GM12878 (cell line): ENCODE measurements at regions not wholly inside any gene's neighbourhood (a gene's known extent, or its start where the extent isn't known, plus 50 kb on each side); places are given as distances from the start of the nearest gene placed in this dataset.

Experiments used
- ATAC-seq: fragments of 200-7000 bp; cut with Tn5 transposase; 3 replicates; pipeline ENCODE4 v1.9.1; 2020; ENCODE audit warnings: mild to moderate bottlenecking, moderate library complexity
- BruUV-seq: library from RNA; stranded (reverse); fragments of 400-500 nt; replicated peaks from 2 replicates; lab custom pipeline; 2021; lab: Mats Ljungman, UMichigan
- CTCF ChIA-PET: fragments of 300-600 bp; sonication (Branson Sonifier 250); formaldehyde crosslinking; extraction: SDS; loops from one replicate; lab custom pipeline; 2021; ENCODE audit warnings: inconsistent platforms; lab: Yijun Ruan, JAX
- POLR2A ChIA-PET: fragments of 350-600 bp; formaldehyde crosslinking; extraction: SDS; loops from one replicate; lab custom pipeline; 2021; ENCODE audit warnings: inconsistent platforms; lab: Charles Lee
- RAD21 ChIA-PET: fragments of 300-600 bp; sonication (Branson Sonifier 250); formaldehyde crosslinking; loops from one replicate; lab custom pipeline; 2023; ENCODE audit warnings: antibody characterized with exemption; ENCODE audit not compliant: unreplicated experiment; lab: Charles Lee
- SMC1A ChIA-PET: fragments of 300-600 bp; sonication (Branson Sonifier 250); formaldehyde crosslinking; loops from one replicate; lab custom pipeline; 2023; ENCODE audit not compliant: unreplicated experiment, uncharacterized antibody; lab: Charles Lee
- DNase-seq: peaks from one replicate; pipeline ENCODE4 v3.0.0-alpha.2; 2011; ENCODE audit warnings: low read depth, low spot score
- FAIRE-seq: peaks from 3 replicates; lab custom pipeline; 2011; peaks lifted over from hg19 to GRCh38; lab: Jason Lieb, UNC
- H2AFZ ChIP-seq: 2 replicates; pipeline ENCODE4 v1.6.0; 2011; ENCODE audit warnings: low read depth, low read length, control low read depth; ENCODE audit not compliant: control insufficient read depth
- H3K27ac ChIP-seq: 2 replicates; pipeline ENCODE4 v1.5.1; 2011; ENCODE audit warnings: control low read depth; ENCODE audit not compliant: control insufficient read depth, insufficient read depth
- H3K27me3 ChIP-seq, 2 experiments: replicated peaks in 1 of 2; 2 replicates each; pipeline versions ENCODE4 v1.6.0 to v1.6.1; 2011; ENCODE audit warnings: low read length in 1 of 2; ENCODE audit not compliant: control insufficient read depth in 2 of 2, insufficient read depth in 2 of 2
- H3K36me3 ChIP-seq, 2 experiments: 2 replicates each; pipeline ENCODE4 v1.5.1; 2011; ENCODE audit warnings: low read length in 1 of 2; ENCODE audit not compliant: control insufficient read depth in 2 of 2, insufficient read depth in 2 of 2
- H3K4me1 ChIP-seq: 2 replicates; pipeline ENCODE4 v1.6.1; 2011; ENCODE audit warnings: mild to moderate bottlenecking, low read length, moderate library complexity, mixed read lengths; ENCODE audit not compliant: control insufficient read depth, insufficient read depth
- H3K4me2 ChIP-seq: 2 replicates; pipeline ENCODE4 v1.6.0; 2011; ENCODE audit warnings: control low read depth; ENCODE audit not compliant: control insufficient read depth, insufficient read depth
- H3K4me3 ChIP-seq: fragments of 200-600 bp; sonication (generic); 2 replicates; pipeline ENCODE4 v1.5.1; 2016
- H3K79me2 ChIP-seq: 2 replicates; pipeline ENCODE4 v1.6.0; 2011; ENCODE audit warnings: low read length; ENCODE audit not compliant: control insufficient read depth, insufficient read depth
- H3K9ac ChIP-seq: 2 replicates; pipeline ENCODE4 v1.8.0; 2011; ENCODE audit warnings: low read length, control low read depth, mixed read lengths; ENCODE audit not compliant: control insufficient read depth, insufficient read depth
- H3K9me3 ChIP-seq: replicated peaks from 3 replicates; pipeline ENCODE4 v1.5.1; 2011; ENCODE audit warnings: mild to moderate bottlenecking, low read length; ENCODE audit not compliant: control insufficient read depth, insufficient read depth
- H4K20me1 ChIP-seq: 2 replicates; pipeline ENCODE4 v1.6.0; 2011; ENCODE audit not compliant: control insufficient read depth, insufficient read depth
- CHD4 ChIP-seq: fragments of 200-600 bp; sonication (generic); IDR thresholded peaks from 2 replicates; pipeline ENCODE4 v1.6.1; 2016; ENCODE audit warnings: mild to moderate bottlenecking
- FOXM1 ChIP-seq: IDR thresholded peaks from 2 replicates; pipeline ENCODE4 v1.6.1; 2012; ENCODE audit warnings: low read depth, mild to moderate bottlenecking, inconsistent platforms, low read length, moderate library complexity
- HDAC6 ChIP-seq: fragments of 200-600 bp; sonication (generic); IDR thresholded peaks from one replicate; pipeline ENCODE4 v1.8.0; 2017; ENCODE audit warnings: antibody characterized with exemption; ENCODE audit not compliant: unreplicated experiment
- KAT2A ChIP-seq: conservative IDR thresholded peaks from 2 replicates; pipeline ENCODE4 v1.6.1; 2011; ENCODE audit warnings: low read depth, low read length; ENCODE audit not compliant: control insufficient read depth
- KLF5 ChIP-seq: fragments of 450-650 bp; IDR thresholded peaks from 2 replicates; pipeline ENCODE4 v1.6.1; 2014; ENCODE audit warnings: mild to moderate bottlenecking; ENCODE audit not compliant: partially characterized antibody
- MEF2B ChIP-seq: fragments of 450-650 bp; IDR thresholded peaks from 2 replicates; pipeline ENCODE4 v1.6.1; 2018; ENCODE audit warnings: mild to moderate bottlenecking, moderate library complexity; ENCODE audit not compliant: partially characterized antibody, poor library complexity, severe bottlenecking
- NFYB ChIP-seq: IDR thresholded peaks from 2 replicates; pipeline ENCODE4 v1.6.1; 2011; ENCODE audit warnings: low read depth, mild to moderate bottlenecking, low read length, improper control_type of control experiment, moderate library complexity; ENCODE audit not compliant: insufficient read depth
- NR2F1 ChIP-seq: fragments of 450-650 bp; conservative IDR thresholded peaks from 2 replicates; pipeline ENCODE4 v1.6.1; 2017; ENCODE audit warnings: mild to moderate bottlenecking
- PAX5 ChIP-seq: IDR thresholded peaks from 2 replicates; pipeline ENCODE4 v1.6.1; 2011; ENCODE audit warnings: low read depth, low read length, borderline replicate concordance
- RB1 ChIP-seq: fragments of 450-650 bp; formaldehyde crosslinking; IDR thresholded peaks from 2 replicates; pipeline ENCODE4 v1.6.1; 2017; ENCODE audit warnings: mild to moderate bottlenecking, borderline replicate concordance
- SIN3A ChIP-seq: IDR thresholded peaks from 2 replicates; pipeline ENCODE4 v1.6.1; 2012; ENCODE audit warnings: low read depth, low read length, improper control_type of control experiment
- SUZ12 ChIP-seq: fragments of 200-600 bp; sonication (generic); IDR thresholded peaks from one replicate; pipeline ENCODE4 v1.6.1; 2018; ENCODE audit warnings: antibody characterized with exemption, mild to moderate bottlenecking; ENCODE audit not compliant: unreplicated experiment
- TCF7 ChIP-seq: IDR thresholded peaks from 2 replicates; pipeline ENCODE4 v1.6.1; 2014; ENCODE audit warnings: antibody characterized with exemption, borderline replicate concordance
- YBX1 ChIP-seq: fragments of 450-650 bp; IDR thresholded peaks from 2 replicates; pipeline ENCODE4 v1.6.1; 2016; ENCODE audit warnings: antibody characterized with exemption
- in situ Hi-C: fragments of 300-500 bp; cut with MboI; formaldehyde crosslinking; loops from 9 replicates; pipeline ENCODE4 v1.14.3; 2018; ENCODE audit warnings: mixed read lengths
- intact Hi-C: fragments of 100-400 bp; cut with micrococcal nuclease; formaldehyde crosslinking; loops from one replicate; pipeline ENCODE4 v1.14.2; 2022; ENCODE audit not compliant: unreplicated experiment
- TF ChIP-seq, protein P1 (sequence below): IDR thresholded peaks from 2 replicates; pipeline ENCODE4 v1.6.1; 2012; ENCODE audit warnings: low read length, inconsistent platforms
- TF ChIP-seq, protein P2 (sequence below): fragments of 450-650 bp; IDR thresholded peaks from 2 replicates; pipeline ENCODE4 v1.6.1; 2018; ENCODE audit warnings: mild to moderate bottlenecking, low read depth, moderate library complexity; ENCODE audit not compliant: partially characterized antibody

DNA sequence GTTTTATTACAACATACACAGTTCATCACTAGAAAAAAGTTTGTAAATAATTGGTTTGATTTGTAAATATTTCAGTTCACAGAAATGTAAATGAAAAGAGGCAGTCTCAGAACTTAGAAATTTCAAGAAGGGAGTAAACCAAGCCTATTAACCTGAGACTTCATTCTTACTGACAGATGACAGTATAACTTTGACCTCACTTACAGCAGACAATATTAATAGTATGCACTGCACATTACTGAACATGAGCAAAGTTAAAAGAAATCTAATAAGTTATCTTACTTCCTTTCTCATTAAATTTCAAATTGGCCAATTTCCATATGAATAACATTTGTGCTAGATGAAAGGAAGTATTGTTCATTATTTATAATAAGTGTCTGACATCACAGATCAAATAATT, 235.8 kb downstream of the SLC6A15 start:
- FAIRE-seq = no peak
- no peak for TF ChIP-seq CHD4
- no peak for TF ChIP-seq RB1
- no peak for TF ChIP-seq SIN3A
- TF ChIP-seq YBX1 = no peak
- no peak for TF ChIP-seq KLF5
- TF ChIP-seq FOXM1 = no peak
- TF ChIP-seq, protein P1, sequence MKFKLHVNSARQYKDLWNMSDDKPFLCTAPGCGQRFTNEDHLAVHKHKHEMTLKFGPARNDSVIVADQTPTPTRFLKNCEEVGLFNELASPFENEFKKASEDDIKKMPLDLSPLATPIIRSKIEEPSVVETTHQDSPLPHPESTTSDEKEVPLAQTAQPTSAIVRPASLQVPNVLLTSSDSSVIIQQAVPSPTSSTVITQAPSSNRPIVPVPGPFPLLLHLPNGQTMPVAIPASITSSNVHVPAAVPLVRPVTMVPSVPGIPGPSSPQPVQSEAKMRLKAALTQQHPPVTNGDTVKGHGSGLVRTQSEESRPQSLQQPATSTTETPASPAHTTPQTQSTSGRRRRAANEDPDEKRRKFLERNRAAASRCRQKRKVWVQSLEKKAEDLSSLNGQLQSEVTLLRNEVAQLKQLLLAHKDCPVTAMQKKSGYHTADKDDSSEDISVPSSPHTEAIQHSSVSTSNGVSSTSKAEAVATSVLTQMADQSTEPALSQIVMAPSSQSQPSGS = no peak
- TF ChIP-seq MEF2B = no peak
- TF ChIP-seq PAX5 = no peak
- TF ChIP-seq NFYB = no peak
- no peak for TF ChIP-seq KAT2A
- TF ChIP-seq NR2F1 = no peak
- no peak for TF ChIP-seq SUZ12
- TF ChIP-seq HDAC6 = no peak
- no peak for TF ChIP-seq TCF7
- TF ChIP-seq, protein P2, sequence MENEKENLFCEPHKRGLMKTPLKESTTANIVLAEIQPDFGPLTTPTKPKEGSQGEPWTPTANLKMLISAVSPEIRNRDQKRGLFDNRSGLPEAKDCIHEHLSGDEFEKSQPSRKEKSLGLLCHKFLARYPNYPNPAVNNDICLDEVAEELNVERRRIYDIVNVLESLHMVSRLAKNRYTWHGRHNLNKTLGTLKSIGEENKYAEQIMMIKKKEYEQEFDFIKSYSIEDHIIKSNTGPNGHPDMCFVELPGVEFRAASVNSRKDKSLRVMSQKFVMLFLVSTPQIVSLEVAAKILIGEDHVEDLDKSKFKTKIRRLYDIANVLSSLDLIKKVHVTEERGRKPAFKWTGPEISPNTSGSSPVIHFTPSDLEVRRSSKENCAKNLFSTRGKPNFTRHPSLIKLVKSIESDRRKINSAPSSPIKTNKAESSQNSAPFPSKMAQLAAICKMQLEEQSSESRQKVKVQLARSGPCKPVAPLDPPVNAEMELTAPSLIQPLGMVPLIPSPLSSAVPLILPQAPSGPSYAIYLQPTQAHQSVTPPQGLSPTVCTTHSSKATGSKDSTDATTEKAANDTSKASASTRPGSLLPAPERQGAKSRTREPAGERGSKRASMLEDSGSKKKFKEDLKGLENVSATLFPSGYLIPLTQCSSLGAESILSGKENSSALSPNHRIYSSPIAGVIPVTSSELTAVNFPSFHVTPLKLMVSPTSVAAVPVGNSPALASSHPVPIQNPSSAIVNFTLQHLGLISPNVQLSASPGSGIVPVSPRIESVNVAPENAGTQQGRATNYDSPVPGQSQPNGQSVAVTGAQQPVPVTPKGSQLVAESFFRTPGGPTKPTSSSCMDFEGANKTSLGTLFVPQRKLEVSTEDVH = no peak
- TF ChIP-seq, all 136 proteins: peak for 0
- intact Hi-C loops = no loop called here
- H3K27ac ChIP-seq = no peak overlapping the region
- no peak overlapping the region for H3K9ac ChIP-seq
- H3K36me3 ChIP-seq = no peaks in the 10 kb centered on the region
- H2AFZ ChIP-seq = no peak overlapping the region
- no peaks in the 10 kb centered on the region for H3K79me2 ChIP-seq
- H3K9me3 ChIP-seq = no peaks in the 10 kb centered on the region
- ATAC-seq (no peak), DNase-seq (no peak)
- CTCF ChIA-PET = no interaction called here
- no peak overlapping the region for H3K4me2 ChIP-seq
- no peaks in the 10 kb centered on the region for H3K4me1 ChIP-seq
- RAD21 ChIA-PET = no interaction called here
- POLR2A ChIA-PET = interaction anchor here (0.6 kb wide), 1 partner anchor 59 kb away, joined by 4 read pairs; no protein-coding TSS in a partner anchor
- no peak overlapping the region for H3K4me3 ChIP-seq
- SMC1A ChIA-PET = interaction anchor here (0.9 kb wide), 1 partner anchor 8 kb away, joined by 3 read pairs; no protein-coding TSS in a partner anchor
- H3K27me3 ChIP-seq = no peaks in the 10 kb centered on the region
- in situ Hi-C loops = no loop called here
- no TSS peak for BruUV-seq
- H4K20me1 ChIP-seq = no peaks in the 10 kb centered on the region
